DND-41 (cell line): ENCODE measurements at regions not wholly inside any gene's neighbourhood (a gene's known extent, or its start where the extent isn't known, plus 50 kb on each side); places are given as distances from the start of the nearest gene placed in this dataset.
"Not testable (repeated sequence)": the region's sequence is repeated elsewhere in the genome, so short reads cannot be mapped to it uniquely, and the experiment has no call there.

ENCODE experiments used
- ATAC-seq: fragments of 200-7000 bp; cut with Tn5 transposase; 3 replicates; pipeline ENCODE4 v1.9.1; 2021; ENCODE audit warnings: low read depth; ENCODE audit not compliant: insufficient read depth
- DNase-seq: peaks from one replicate; pipeline ENCODE4 v3.0.0-alpha.2; 2020
- H2AFZ ChIP-seq: 2 replicates; pipeline ENCODE4 v1.6.0; 2012; ENCODE audit warnings: low read depth, low read length
- H3K27ac ChIP-seq: 2 replicates; pipeline ENCODE4 v1.5.1; 2012; ENCODE audit warnings: low read length, inconsistent platforms
- H3K27me3 ChIP-seq: fragments of 200-600 bp; sonication (generic); 2 replicates; pipeline ENCODE4 v1.6.0; 2012; ENCODE audit warnings: low read length, mild to moderate bottlenecking, inconsistent platforms; ENCODE audit not compliant: insufficient read depth, poor library complexity
- H3K36me3 ChIP-seq: 2 replicates; pipeline ENCODE4 v1.5.1; 2012; ENCODE audit warnings: low read length, inconsistent platforms; ENCODE audit not compliant: insufficient read depth
- H3K4me1 ChIP-seq: 2 replicates; pipeline ENCODE4 v1.5.1; 2012; ENCODE audit warnings: mild to moderate bottlenecking, low read length; ENCODE audit not compliant: insufficient read depth
- H3K4me2 ChIP-seq: 2 replicates; pipeline ENCODE4 v1.6.0; 2012; ENCODE audit warnings: mild to moderate bottlenecking, moderate library complexity, low read length, inconsistent platforms; ENCODE audit not compliant: insufficient read depth
- H3K4me3 ChIP-seq, 2 experiments: fragments of 200-600 bp in 1 of 2; shearing (Covaris generic) in 1 of 2; 2 replicates each; pipeline ENCODE4 v1.5.1; 2012 to 2016; ENCODE audit warnings: inconsistent platforms in 2 of 2, low read length in 2 of 2, mild to moderate bottlenecking in 2 of 2, low read depth in 1 of 2, moderate library complexity in 1 of 2
- H3K79me2 ChIP-seq: 2 replicates; pipeline ENCODE4 v1.6.0; 2012; ENCODE audit warnings: low read length, inconsistent platforms; ENCODE audit not compliant: insufficient read depth
- H3K9ac ChIP-seq: 2 replicates; pipeline ENCODE4 v1.6.0; 2012; ENCODE audit warnings: low read depth, mild to moderate bottlenecking, inconsistent platforms, low read length, moderate library complexity
- H3K9me3 ChIP-seq: 2 replicates; pipeline ENCODE4 v1.5.1; 2012; ENCODE audit warnings: low read length, moderate library complexity, mild to moderate bottlenecking, inconsistent platforms; ENCODE audit not compliant: insufficient read depth, severe bottlenecking
- H4K20me1 ChIP-seq: 2 replicates; pipeline ENCODE4 v1.6.0; 2012; ENCODE audit warnings: low read length; ENCODE audit not compliant: insufficient read depth
- CTCF ChIP-seq: IDR thresholded peaks from 2 replicates; pipeline ENCODE4 v1.5.1; 2012; ENCODE audit warnings: borderline replicate concordance, low read length, moderate library complexity, mild to moderate bottlenecking; ENCODE audit not compliant: poor library complexity, severe bottlenecking; ENCODE audit errors: extremely low read depth
- EZH2 ChIP-seq: IDR thresholded peaks from 3 replicates; pipeline ENCODE4 v1.6.1; 2012; ENCODE audit warnings: borderline replicate concordance, low read depth, mild to moderate bottlenecking, moderate library complexity, low read length, inconsistent platforms; ENCODE audit not compliant: severe bottlenecking

- DNase-seq, result no peak
- Histone ChIP-seq H3K9ac (no peak overlapping the region), H3K36me3 (no peaks in the 10 kb centered on the region), H2AFZ (no peak overlapping the region), H3K4me2 (no peak overlapping the region), H3K9me3 (no peaks in the 10 kb centered on the region), H3K27ac (no peak overlapping the region), H3K4me1 (no peaks in the 10 kb centered on the region), H3K27me3 (no peaks in the 10 kb centered on the region), H4K20me1 (no peaks in the 10 kb centered on the region), H3K4me3 (no peak overlapping the region), H3K79me2 (no peaks in the 10 kb centered on the region)
- no peak for ATAC-seq
- TF ChIP-seq EZH2 (no peak), CTCF (no peak)
These were observed 304.4 kb upstream of the GADL1 start for GRCh38 chr3:31198890-31199289.

GRCh38 chr3:31203960-31204795, 309.7 kb upstream of the GADL1 start:
- no peaks in the 10 kb centered on the region for H3K79me2 ChIP-seq

GRCh38 chr3:31204796-31205056, 310.3 kb upstream of the GADL1 start:
- not testable (repeated sequence) for H3K9me3 ChIP-seq, H3K27ac ChIP-seq

More at GRCh38 chr3:31203960-31204795, 309.7 kb upstream of the GADL1 start:
- no peak for DNase-seq
- no peak overlapping the region for H3K27ac ChIP-seq
- no peaks in the 10 kb centered on the region for H3K4me1 ChIP-seq
- H3K4me2 ChIP-seq, result no peak overlapping the region
- H4K20me1 ChIP-seq, result no peaks in the 10 kb centered on the region
- H3K9ac ChIP-seq, result no peak overlapping the region
- no peaks in the 10 kb centered on the region for H3K27me3 ChIP-seq
- H2AFZ ChIP-seq, result no peak overlapping the region
- no peak for TF ChIP-seq CTCF
- TF ChIP-seq EZH2, result no peak
- no peaks in the 10 kb centered on the region for H3K36me3 ChIP-seq
- ATAC-seq, result no peak
- H3K9me3 ChIP-seq, result peaks cover 2% of the 10 kb centered on the region
- H3K4me3 ChIP-seq, result no peak overlapping the region

GRCh38 chr3:31210068-31210645, 315.7 kb upstream of the GADL1 start:
- Histone ChIP-seq H3K9me3 (peaks cover 2% of the 10 kb centered on the region), H3K79me2 (no peaks in the 10 kb centered on the region), H4K20me1 (no peaks in the 10 kb centered on the region), H3K27ac (no peak overlapping the region), H3K4me1 (peaks cover 45% of the 10 kb centered on the region), H3K27me3 (no peaks in the 10 kb centered on the region), H3K4me3 (no peak overlapping the region), H3K4me2 (no peak overlapping the region), H3K36me3 (no peaks in the 10 kb centered on the region), H3K9ac (no peak overlapping the region), H2AFZ (no peak overlapping the region)
- ATAC-seq (no peak), DNase-seq (no peak)
- TF ChIP-seq CTCF, result peak; percentile 46
- no peak for TF ChIP-seq EZH2

More at GRCh38 chr3:31204796-31205056, 310.3 kb upstream of the GADL1 start:
- not testable (repeated sequence) for H4K20me1 ChIP-seq, H3K4me3 ChIP-seq, H3K4me2 ChIP-seq, H3K36me3 ChIP-seq, H2AFZ ChIP-seq, H3K27me3 ChIP-seq, H3K9ac ChIP-seq, H3K79me2 ChIP-seq, DNase-seq, ATAC-seq, H3K4me1 ChIP-seq
